ENCODE measurements at regions not wholly inside any gene's neighbourhood (a gene's known extent, or its start where the extent isn't known, plus 50 kb on each side); places are given as distances from the start of the nearest gene placed in this dataset.

DNA sequence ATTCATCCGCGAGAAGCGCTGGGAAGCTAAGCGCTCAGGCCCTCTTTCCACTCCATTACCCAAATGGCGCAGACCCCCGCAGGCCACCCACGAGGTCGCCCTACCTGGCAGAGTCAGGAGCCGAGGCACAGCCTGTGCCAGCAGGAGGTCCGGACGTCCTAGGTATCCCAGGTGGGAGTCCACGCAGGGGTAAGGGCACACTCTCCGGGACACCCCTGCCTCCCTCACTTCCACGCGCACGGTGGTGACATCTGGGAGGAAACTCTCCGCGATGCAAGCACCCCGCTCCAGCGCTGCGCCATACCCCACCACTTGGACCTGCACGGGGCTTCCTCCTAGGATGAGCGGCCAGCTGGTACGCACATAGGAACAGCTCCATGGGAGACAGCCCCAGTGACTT, 95.1 kb upstream of the ARHGEF7 start:
- DNase-seq (no peak), ATAC-seq (ENCODE audit: low read depth) (no peak)
- intact Hi-C loops (cut with micrococcal nuclease), result no loop called here
- Mint-ChIP-seq H3K27me3 (peaks cover 16% of the 10 kb centered on the region), H3K4me1 (no peaks in the 10 kb centered on the region), H3K9me3 (peaks cover 9% of the 10 kb centered on the region), H3K4me3 (no peak overlapping the region), H3K27ac (no peak overlapping the region), H3K36me3 (ENCODE audit: low read depth) (no peaks in the 10 kb centered on the region)
- ChIA-PET POLR2A (no interaction called here), CTCF (no interaction called here)
- TF ChIP-seq, protein P1, sequence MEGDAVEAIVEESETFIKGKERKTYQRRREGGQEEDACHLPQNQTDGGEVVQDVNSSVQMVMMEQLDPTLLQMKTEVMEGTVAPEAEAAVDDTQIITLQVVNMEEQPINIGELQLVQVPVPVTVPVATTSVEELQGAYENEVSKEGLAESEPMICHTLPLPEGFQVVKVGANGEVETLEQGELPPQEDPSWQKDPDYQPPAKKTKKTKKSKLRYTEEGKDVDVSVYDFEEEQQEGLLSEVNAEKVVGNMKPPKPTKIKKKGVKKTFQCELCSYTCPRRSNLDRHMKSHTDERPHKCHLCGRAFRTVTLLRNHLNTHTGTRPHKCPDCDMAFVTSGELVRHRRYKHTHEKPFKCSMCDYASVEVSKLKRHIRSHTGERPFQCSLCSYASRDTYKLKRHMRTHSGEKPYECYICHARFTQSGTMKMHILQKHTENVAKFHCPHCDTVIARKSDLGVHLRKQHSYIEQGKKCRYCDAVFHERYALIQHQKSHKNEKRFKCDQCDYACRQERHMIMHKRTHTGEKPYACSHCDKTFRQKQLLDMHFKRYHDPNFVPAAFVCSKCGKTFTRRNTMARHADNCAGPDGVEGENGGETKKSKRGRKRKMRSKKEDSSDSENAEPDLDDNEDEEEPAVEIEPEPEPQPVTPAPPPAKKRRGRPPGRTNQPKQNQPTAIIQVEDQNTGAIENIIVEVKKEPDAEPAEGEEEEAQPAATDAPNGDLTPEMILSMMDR (IDR thresholded peaks at IDR 0.05), result no peak

DNA sequence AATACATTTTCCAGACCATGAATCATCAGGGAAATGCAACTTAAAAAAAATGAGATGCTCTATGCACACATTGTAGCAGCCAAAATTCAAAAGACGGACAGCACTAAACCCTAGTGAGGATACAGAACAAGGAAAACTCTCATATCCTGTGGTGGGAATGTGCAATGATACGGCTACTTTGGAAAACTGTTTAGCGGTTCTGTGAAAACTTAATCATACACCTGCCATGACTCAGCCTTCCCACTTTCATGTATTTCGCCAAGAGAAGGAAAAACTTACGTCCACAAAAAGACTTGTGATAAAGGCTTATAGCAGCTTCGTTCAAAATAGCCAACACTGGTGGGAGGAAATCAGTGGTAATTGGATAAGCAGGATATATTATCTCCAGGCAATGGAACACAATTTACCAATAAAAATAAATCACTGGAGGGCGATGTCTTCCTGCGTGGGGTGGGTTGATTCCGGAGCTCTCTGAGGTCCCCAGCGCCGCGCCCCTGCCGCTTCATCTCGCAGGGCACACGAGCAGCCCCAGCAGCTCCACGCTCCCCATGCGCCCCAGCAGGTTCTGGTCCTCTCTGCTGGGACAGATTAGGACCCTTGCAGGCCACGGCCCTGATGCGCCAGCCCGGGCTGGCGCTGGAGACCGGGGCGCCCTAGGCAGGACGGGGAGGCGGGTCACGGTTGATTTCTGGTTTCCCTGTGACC, 97.2 kb upstream of the ARHGEF7 start:
- intact Hi-C loops (cut with micrococcal nuclease), result no loop called here
- ChIA-PET CTCF (no interaction called here), POLR2A (no interaction called here)
- DNase-seq (no peak), ATAC-seq (ENCODE audit: low read depth) (no peak)
- Mint-ChIP-seq H3K4me3 (no peak overlapping the region), H3K9me3 (peaks cover 9% of the 10 kb centered on the region), H3K36me3 (ENCODE audit: low read depth) (no peaks in the 10 kb centered on the region), H3K27me3 (peaks cover 9% of the 10 kb centered on the region), H3K27ac (no peak overlapping the region), H3K4me1 (no peaks in the 10 kb centered on the region)
- TF ChIP-seq, protein P1 (IDR thresholded peaks at IDR 0.05), result no peak

DNA sequence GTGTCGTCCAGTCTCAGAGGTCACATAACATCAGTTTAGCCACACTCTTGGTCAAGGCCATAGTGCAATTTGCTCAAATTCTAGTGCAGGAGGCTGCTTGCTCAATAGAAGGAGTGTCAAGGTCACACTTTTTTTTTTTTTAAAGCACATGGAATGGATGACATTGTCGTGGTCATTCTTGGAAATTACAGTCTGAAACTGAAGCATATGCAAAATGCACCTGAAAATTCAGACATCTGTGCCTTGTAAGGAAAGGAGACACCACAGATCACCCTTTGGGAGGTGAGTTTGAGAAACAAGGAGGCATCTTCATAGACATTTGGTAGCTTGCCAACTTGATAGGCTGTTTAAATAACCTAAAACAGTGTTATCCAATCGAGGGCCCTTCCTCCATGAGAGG, 98.3 kb upstream of the ANKRD10 start:
- Mint-ChIP-seq H3K9me3 (no peaks in the 10 kb centered on the region), H3K27ac (no peak overlapping the region), H3K27me3 (peaks cover 9% of the 10 kb centered on the region), H3K36me3 (ENCODE audit: low read depth) (no peaks in the 10 kb centered on the region), H3K4me1 (no peaks in the 10 kb centered on the region), H3K4me3 (no peak overlapping the region)
- TF ChIP-seq, protein P1 (IDR thresholded peaks at IDR 0.05), result no peak
- ChIA-PET CTCF (no interaction called here), POLR2A (no interaction called here)
- intact Hi-C loops (cut with micrococcal nuclease), result no loop called here
- no peak for ATAC-seq (ENCODE audit: low read depth)
- no peak for DNase-seq

DNA sequence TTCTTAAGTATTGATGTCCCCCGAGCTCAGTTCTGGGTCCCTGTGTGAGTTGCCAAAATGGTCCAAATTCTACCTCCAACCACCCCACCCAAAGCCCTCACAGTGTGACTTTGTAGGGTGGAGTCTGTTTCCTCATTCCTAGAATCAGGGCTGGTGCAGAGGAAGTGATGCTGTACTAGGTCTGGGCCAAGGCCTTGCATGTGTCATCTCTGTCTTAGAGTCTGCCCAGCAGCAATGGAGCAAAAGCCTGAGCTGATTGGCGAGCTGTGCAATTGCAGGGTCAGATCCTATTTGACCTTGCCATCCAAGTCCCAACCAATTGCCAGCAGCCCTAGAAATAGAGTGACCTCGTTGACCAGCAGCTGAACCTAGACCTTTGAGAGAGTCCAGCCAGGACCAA, 97.0 kb upstream of the ANKRD10 start:
- Mint-ChIP-seq H3K4me3 (no peak overlapping the region), H3K27me3 (peaks cover 6% of the 10 kb centered on the region), H3K27ac (no peak overlapping the region), H3K36me3 (ENCODE audit: low read depth) (no peaks in the 10 kb centered on the region), H3K9me3 (peaks cover 5% of the 10 kb centered on the region), H3K4me1 (peaks cover 4% of the 10 kb centered on the region)
- TF ChIP-seq, protein P1 (IDR thresholded peaks at IDR 0.05), result no peak
- POLR2A ChIA-PET, result no interaction called here
- no peak for DNase-seq
- intact Hi-C loops (cut with micrococcal nuclease), result no loop called here
- CTCF ChIA-PET, result interaction anchor here (0.7 kb wide), 1 partner anchor 46 kb away, joined by 3 read pairs; no protein-coding TSS in a partner anchor
- ATAC-seq (ENCODE audit: low read depth), result no peak

DNA sequence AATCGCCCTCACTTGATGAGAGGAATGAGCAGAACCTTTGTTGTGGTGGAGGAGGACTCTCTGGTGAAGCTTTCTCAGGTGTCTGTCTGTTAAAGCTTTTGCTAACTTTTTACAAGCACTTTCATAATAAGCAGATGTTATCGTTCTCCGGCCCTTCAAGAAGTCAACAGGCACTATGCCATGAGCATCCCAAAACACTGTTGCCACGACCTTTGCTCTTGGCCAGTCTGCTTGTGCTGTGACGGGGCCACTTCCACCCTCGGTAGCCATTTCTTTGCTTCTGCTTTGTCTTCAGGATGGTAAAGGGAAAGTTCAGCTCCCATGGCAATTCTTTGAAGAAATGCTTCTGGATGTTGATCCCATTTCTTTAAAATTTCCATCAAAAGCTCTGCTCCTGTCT, 93.5 kb upstream of the ANKRD10 start:
- Mint-ChIP-seq H3K27ac (no peak overlapping the region), H3K9me3 (peaks cover 5% of the 10 kb centered on the region), H3K36me3 (ENCODE audit: low read depth) (no peaks in the 10 kb centered on the region), H3K27me3 (peaks cover 7% of the 10 kb centered on the region), H3K4me1 (peaks cover 4% of the 10 kb centered on the region), H3K4me3 (no peak overlapping the region)
- POLR2A ChIA-PET, result no interaction called here
- CTCF ChIA-PET, result no interaction called here
- ATAC-seq (ENCODE audit: low read depth) (no peak), DNase-seq (no peak)
- intact Hi-C loops (cut with micrococcal nuclease), result no loop called here
- TF ChIP-seq, protein P1 (IDR thresholded peaks at IDR 0.05), result no peak
